Caco-2 (cell line): ENCODE measurements at regions not wholly inside any gene's neighbourhood (a gene's known extent, or its start where the extent isn't known, plus 50 kb on each side); places are given as distances from the start of the nearest gene placed in this dataset.

ENCODE experiments used
- BruUV-seq: library from RNA; stranded (reverse); fragments of 400-500 nt; replicated peaks from 2 replicates; lab custom pipeline; 2021; lab: Mats Ljungman, UMichigan
- CTCF ChIA-PET: fragments of 300-600 bp; sonication (Branson Sonifier 250); formaldehyde crosslinking; loops from one replicate; lab custom pipeline; 2022; ENCODE audit warnings: antibody characterized with exemption; lab: Charles Lee
- POLR2A ChIA-PET: fragments of 300-600 bp; sonication (Branson Sonifier 250); formaldehyde crosslinking; loops from one replicate; lab custom pipeline; 2022; ENCODE audit warnings: antibody characterized with exemption; lab: Charles Lee
- DNase-seq, 2 experiments: peaks; one replicate each; pipeline versions ENCODE4 v3.0.0 to v3.0.0-alpha.2; 2020 to 2022
- H3K27me3 ChIP-seq: replicated peaks from 2 replicates; pipeline ENCODE4 v1.6.0; 2011; ENCODE audit warnings: low read length; ENCODE audit not compliant: control insufficient read depth, insufficient read depth
- H3K36me3 ChIP-seq: 2 replicates; pipeline ENCODE4 v1.5.1; 2011; ENCODE audit warnings: low read length; ENCODE audit not compliant: control insufficient read depth, insufficient read depth
- H3K4me1 ChIP-seq: fragments of 250-450 bp; sonication (Bioruptor Pico); 2 replicates; pipeline ENCODE4 v1.5.1; 2020; ENCODE audit warnings: mild to moderate bottlenecking
- H3K4me3 ChIP-seq: 2 replicates; pipeline ENCODE4 v1.5.1; 2011; ENCODE audit warnings: low read depth, mild to moderate bottlenecking, control low read depth, low read length
- H3K9me3 ChIP-seq: fragments of 250-450 bp; sonication (Bioruptor Pico); 2 replicates; pipeline ENCODE4 v1.5.1; 2020; ENCODE audit warnings: mild to moderate bottlenecking, moderate library complexity
- H3K27ac Mint-ChIP-seq: one replicate; pipeline ENCODE4 v1.8.0; 2022; ENCODE audit warnings: mixed read lengths; ENCODE audit not compliant: unreplicated experiment
- H3K27me3 Mint-ChIP-seq: one replicate; pipeline ENCODE4 v1.8.0; 2022; ENCODE audit warnings: mixed read lengths; ENCODE audit not compliant: insufficient read depth, unreplicated experiment
- H3K36me3 Mint-ChIP-seq: one replicate; pipeline ENCODE4 v1.8.0; 2022; ENCODE audit warnings: mild to moderate bottlenecking, mixed read lengths; ENCODE audit not compliant: insufficient read depth, unreplicated experiment
- H3K4me1 Mint-ChIP-seq: one replicate; pipeline ENCODE4 v1.8.0; 2022; ENCODE audit warnings: low read depth, mixed read lengths; ENCODE audit not compliant: unreplicated experiment
- H3K4me3 Mint-ChIP-seq: one replicate; pipeline ENCODE4 v1.8.0; 2022; ENCODE audit warnings: mild to moderate bottlenecking, moderate library complexity, mixed read lengths; ENCODE audit not compliant: unreplicated experiment
- H3K9me3 Mint-ChIP-seq: one replicate; pipeline ENCODE4 v1.8.0; 2022; ENCODE audit warnings: mixed read lengths; ENCODE audit not compliant: unreplicated experiment
- intact Hi-C: fragments of 100-400 bp; cut with micrococcal nuclease; formaldehyde crosslinking; loops from one replicate; pipeline ENCODE4 v1.10.0; 2022; ENCODE audit not compliant: unreplicated experiment
- TF ChIP-seq, protein P1 (sequence below), 2 experiments: fragments of 200-600 bp in 1 of 2; IDR thresholded peaks; 1 replicate in 1 of 2; 2 replicates in 1 of 2; pipeline versions ENCODE4 v1.5.1 to v1.8.0; 2011 to 2022; ENCODE audit warnings: antibody characterized with exemption in 1 of 2, control low read depth in 1 of 2, inconsistent platforms in 1 of 2, low read depth in 1 of 2, low read length in 1 of 2, mild to moderate bottlenecking in 1 of 2, moderate library complexity in 1 of 2; ENCODE audit not compliant: insufficient read depth in 1 of 2, severe bottlenecking in 1 of 2, unreplicated experiment in 1 of 2

DNA sequence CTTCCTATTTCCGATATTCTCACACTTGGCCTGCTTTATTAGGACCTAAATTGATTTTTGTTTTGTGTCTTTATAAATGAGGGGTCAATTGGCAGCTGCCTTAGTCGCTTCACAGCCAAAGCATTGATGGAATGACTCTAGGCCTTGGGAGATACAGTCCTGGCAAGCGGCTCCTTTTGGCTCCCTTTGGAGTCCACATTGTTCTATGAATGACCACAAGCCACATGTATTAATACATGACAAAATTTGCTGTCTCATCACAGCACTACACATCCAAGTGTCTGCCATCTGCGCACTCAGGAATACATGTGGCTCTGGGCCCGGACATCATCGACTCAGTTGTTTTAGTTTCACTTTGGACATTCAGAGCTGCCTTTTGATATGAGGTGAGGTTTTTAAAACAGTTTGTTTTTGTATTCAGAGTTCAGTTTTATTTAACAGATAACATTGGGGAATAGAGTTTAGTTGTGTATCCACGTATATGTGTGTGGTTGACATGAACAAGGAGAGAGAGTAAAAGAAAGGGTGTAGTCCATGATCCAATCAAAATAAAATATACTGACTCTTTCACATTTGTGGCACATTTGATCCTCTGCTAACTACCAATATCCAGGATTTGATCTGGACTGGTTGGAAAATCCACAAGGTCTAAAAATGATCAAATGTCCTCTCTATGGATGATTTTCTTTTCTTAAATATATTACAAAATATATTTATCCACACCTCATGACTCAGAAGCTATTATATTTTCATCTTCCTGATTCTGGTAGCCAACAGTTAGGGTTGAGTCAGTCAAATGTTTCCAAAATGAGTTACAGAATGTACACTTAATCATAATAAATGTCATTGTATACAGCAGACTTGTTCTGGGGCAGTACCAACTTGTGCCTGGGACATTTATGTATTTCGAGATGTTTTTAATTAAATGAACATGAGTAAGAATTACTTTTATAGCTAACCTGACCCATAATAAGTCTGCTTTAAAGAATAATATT is 114.0 kb upstream of the MTAP start:
- no peak overlapping the region for H3K4me3 ChIP-seq
- H3K36me3 ChIP-seq = no peaks in the 10 kb centered on the region
- no TSS peak for BruUV-seq
- Mint-ChIP-seq H3K27ac (no peak overlapping the region), H3K27me3 (no peaks in the 10 kb centered on the region), H3K36me3 (no peaks in the 10 kb centered on the region), H3K4me1 (no peaks in the 10 kb centered on the region), H3K4me3 (no peak overlapping the region), H3K9me3 (no peaks in the 10 kb centered on the region)
- ChIA-PET POLR2A (no interaction called here), CTCF (no interaction called here)
- no peak for DNase-seq
- TF ChIP-seq, protein P1, sequence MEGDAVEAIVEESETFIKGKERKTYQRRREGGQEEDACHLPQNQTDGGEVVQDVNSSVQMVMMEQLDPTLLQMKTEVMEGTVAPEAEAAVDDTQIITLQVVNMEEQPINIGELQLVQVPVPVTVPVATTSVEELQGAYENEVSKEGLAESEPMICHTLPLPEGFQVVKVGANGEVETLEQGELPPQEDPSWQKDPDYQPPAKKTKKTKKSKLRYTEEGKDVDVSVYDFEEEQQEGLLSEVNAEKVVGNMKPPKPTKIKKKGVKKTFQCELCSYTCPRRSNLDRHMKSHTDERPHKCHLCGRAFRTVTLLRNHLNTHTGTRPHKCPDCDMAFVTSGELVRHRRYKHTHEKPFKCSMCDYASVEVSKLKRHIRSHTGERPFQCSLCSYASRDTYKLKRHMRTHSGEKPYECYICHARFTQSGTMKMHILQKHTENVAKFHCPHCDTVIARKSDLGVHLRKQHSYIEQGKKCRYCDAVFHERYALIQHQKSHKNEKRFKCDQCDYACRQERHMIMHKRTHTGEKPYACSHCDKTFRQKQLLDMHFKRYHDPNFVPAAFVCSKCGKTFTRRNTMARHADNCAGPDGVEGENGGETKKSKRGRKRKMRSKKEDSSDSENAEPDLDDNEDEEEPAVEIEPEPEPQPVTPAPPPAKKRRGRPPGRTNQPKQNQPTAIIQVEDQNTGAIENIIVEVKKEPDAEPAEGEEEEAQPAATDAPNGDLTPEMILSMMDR (IDR thresholded peaks at IDR 0.05; ENCODE audit: insufficient read depth in 1 of 2, low read depth in 1 of 2, low read length in 1 of 2, severe bottlenecking in 1 of 2, unreplicated experiment in 1 of 2) = no peak
- peaks cover 12% of the 10 kb centered on the region for H3K4me1 ChIP-seq
- H3K27me3 ChIP-seq = no peaks in the 10 kb centered on the region
- intact Hi-C loops = no loop called here
- no peaks in the 10 kb centered on the region for H3K9me3 ChIP-seq

DNA sequence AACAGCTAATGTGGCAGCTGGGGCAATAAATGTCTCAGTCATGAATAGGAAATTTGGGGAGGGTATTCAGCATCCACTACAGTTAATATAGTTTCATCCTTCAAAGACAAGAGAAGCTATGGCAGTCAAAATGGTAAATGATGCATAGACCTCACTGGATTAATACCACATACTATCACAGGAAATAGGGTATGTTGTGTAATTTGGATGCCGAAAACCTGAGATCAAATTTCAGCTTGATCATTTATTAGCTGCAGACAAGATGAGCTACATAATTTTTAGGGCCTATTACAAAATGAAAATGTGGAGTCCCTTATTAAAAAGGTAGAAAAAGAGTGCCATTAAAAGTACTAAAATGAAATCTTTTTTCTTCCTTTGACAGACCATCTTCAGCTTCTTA is 112.6 kb upstream of the MTAP start:
- POLR2A ChIA-PET = no interaction called here
- no peak overlapping the region for H3K27ac Mint-ChIP-seq

DNA sequence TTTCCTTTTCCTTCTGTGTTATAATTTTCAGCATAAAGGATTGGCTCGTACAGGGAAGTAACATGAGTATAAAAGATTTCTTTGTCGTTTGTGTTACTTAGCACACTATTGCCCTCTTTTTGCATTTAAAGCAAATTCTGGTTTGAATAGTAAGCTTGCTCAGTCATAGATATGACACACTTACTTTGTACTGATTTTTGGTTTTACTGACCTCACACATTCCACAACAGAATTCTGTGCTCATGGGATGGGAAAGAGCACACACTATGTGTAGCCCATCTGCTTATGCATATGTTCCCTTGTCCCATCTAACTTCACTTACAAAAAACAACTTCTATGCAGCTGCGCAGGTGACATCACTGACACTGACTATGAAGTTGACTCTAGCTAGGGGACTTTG is 111.9 kb upstream of the MTAP start:
- Mint-ChIP-seq H3K27me3 (no peaks in the 10 kb centered on the region), H3K4me3 (no peak overlapping the region), H3K27ac (no peak overlapping the region), H3K36me3 (no peaks in the 10 kb centered on the region), H3K4me1 (no peaks in the 10 kb centered on the region), H3K9me3 (no peaks in the 10 kb centered on the region)
- no peaks in the 10 kb centered on the region for H3K36me3 ChIP-seq
- TF ChIP-seq, protein P1 (IDR thresholded peaks at IDR 0.05; ENCODE audit: insufficient read depth in 1 of 2, low read depth in 1 of 2, low read length in 1 of 2, severe bottlenecking in 1 of 2, unreplicated experiment in 1 of 2) = no peak
- ChIA-PET POLR2A (no interaction called here), CTCF (no interaction called here)
- intact Hi-C loops = no loop called here
- no TSS peak for BruUV-seq
- no peak overlapping the region for H3K4me3 ChIP-seq
- no peaks in the 10 kb centered on the region for H3K4me1 ChIP-seq
- no peaks in the 10 kb centered on the region for H3K9me3 ChIP-seq
- DNase-seq = no peak
- H3K27me3 ChIP-seq = no peaks in the 10 kb centered on the region

More for the DNA sequence above, 112.6 kb upstream of the MTAP start:
- no peaks in the 10 kb centered on the region for H3K36me3 ChIP-seq
- intact Hi-C loops = no loop called here
- no peak for DNase-seq
- no peaks in the 10 kb centered on the region for H3K27me3 Mint-ChIP-seq
- no peak overlapping the region for H3K4me3 Mint-ChIP-seq
- no peaks in the 10 kb centered on the region for H3K36me3 Mint-ChIP-seq
- H3K4me3 ChIP-seq = no peak overlapping the region
- no peaks in the 10 kb centered on the region for H3K27me3 ChIP-seq
- no TSS peak for BruUV-seq
- peaks cover 5% of the 10 kb centered on the region for H3K4me1 ChIP-seq
- TF ChIP-seq, protein P1 (IDR thresholded peaks at IDR 0.05; ENCODE audit: insufficient read depth in 1 of 2, low read depth in 1 of 2, low read length in 1 of 2, severe bottlenecking in 1 of 2, unreplicated experiment in 1 of 2) = no peak
- H3K4me1 Mint-ChIP-seq = no peaks in the 10 kb centered on the region
- CTCF ChIA-PET = no interaction called here
- no peaks in the 10 kb centered on the region for H3K9me3 Mint-ChIP-seq
- H3K9me3 ChIP-seq = no peaks in the 10 kb centered on the region
